Activated naive CD4-positive, alpha-beta T cell treated with anti-CD3 and anti-CD28 coated beads, Interleukin-2, amount 10 ng/mL, durations not matched to agents 7 days and 5 days (primary cell): ENCODE measurements at regions not wholly inside any gene's neighbourhood (a gene's known extent, or its start where the extent isn't known, plus 50 kb on each side); places are given as distances from the start of the nearest gene placed in this dataset.

ENCODE experiments used
- CTCF ChIA-PET: fragments of 350-600 bp; sonication (Branson Sonifier 250); formaldehyde crosslinking; loops from one replicate; lab custom pipeline; 2021; ENCODE audit warnings: antibody characterized with exemption; lab: Charles Lee
- DNase-seq: peaks from one replicate; pipeline ENCODE4 v3.0.0-alpha.2; 2020
- H3K27ac Mint-ChIP-seq: one replicate; pipeline ENCODE4 v1.8.0; 2021; ENCODE audit warnings: mild to moderate bottlenecking, moderate library complexity, mixed read lengths
- H3K27me3 Mint-ChIP-seq: one replicate; pipeline ENCODE4 v1.8.0; 2021; ENCODE audit warnings: mild to moderate bottlenecking, mixed read lengths
- H3K36me3 Mint-ChIP-seq: one replicate; pipeline ENCODE4 v1.8.0; 2021; ENCODE audit warnings: mixed read lengths
- H3K4me1 Mint-ChIP-seq: one replicate; pipeline ENCODE4 v1.8.0; 2021; ENCODE audit warnings: mixed read lengths
- H3K4me3 Mint-ChIP-seq: one replicate; pipeline ENCODE4 v1.8.0; 2021; ENCODE audit warnings: mild to moderate bottlenecking, moderate library complexity, mixed read lengths
- H3K9me3 Mint-ChIP-seq: one replicate; pipeline ENCODE4 v1.8.0; 2021; ENCODE audit warnings: mixed read lengths

- no peaks in the 10 kb centered on the region for H3K36me3 Mint-ChIP-seq
- no peak overlapping the region for H3K4me3 Mint-ChIP-seq
- H3K9me3 Mint-ChIP-seq = peaks cover 17% of the 10 kb centered on the region
- DNase-seq = no peak
- H3K27ac Mint-ChIP-seq = no peak overlapping the region
- no peaks in the 10 kb centered on the region for H3K27me3 Mint-ChIP-seq
- CTCF ChIA-PET = no interaction called here
- H3K4me1 Mint-ChIP-seq = no peaks in the 10 kb centered on the region
Measured at GRCh38 chr16:64450177-64450576, 671.7 kb downstream of the CDH11 start.

- no peak for DNase-seq
- Mint-ChIP-seq H3K27me3 (no peaks in the 10 kb centered on the region), H3K4me1 (no peaks in the 10 kb centered on the region), H3K9me3 (peaks cover 17% of the 10 kb centered on the region), H3K4me3 (no peak overlapping the region), H3K27ac (no peak overlapping the region), H3K36me3 (no peaks in the 10 kb centered on the region)
- CTCF ChIA-PET = no interaction called here
Measured at GRCh38 chr16:64449506-64449905, 672.4 kb downstream of the CDH11 start.

- H3K27ac Mint-ChIP-seq = no peak overlapping the region
- no peak overlapping the region for H3K4me3 Mint-ChIP-seq
- H3K27me3 Mint-ChIP-seq = no peaks in the 10 kb centered on the region
- H3K9me3 Mint-ChIP-seq = peaks cover 19% of the 10 kb centered on the region
- no peak for DNase-seq
- CTCF ChIA-PET = no interaction called here
- H3K36me3 Mint-ChIP-seq = no peaks in the 10 kb centered on the region
- H3K4me1 Mint-ChIP-seq = no peaks in the 10 kb centered on the region
Measured at GRCh38 chr16:64445649-64446048, 676.2 kb downstream of the CDH11 start.

- Mint-ChIP-seq H3K4me3 (no peak overlapping the region), H3K27ac (no peak overlapping the region), H3K9me3 (peaks cover 17% of the 10 kb centered on the region), H3K36me3 (no peaks in the 10 kb centered on the region), H3K27me3 (no peaks in the 10 kb centered on the region), H3K4me1 (no peaks in the 10 kb centered on the region)
- no peak for DNase-seq
- CTCF ChIA-PET = no interaction called here
Measured at GRCh38 chr16:64445245-64445644, 676.6 kb downstream of the CDH11 start.

GRCh38 chr16:64440421-64440831 is 681.4 kb downstream of the CDH11 start:
- H3K27me3 Mint-ChIP-seq = no peaks in the 10 kb centered on the region
- no peak for DNase-seq
- no peaks in the 10 kb centered on the region for H3K36me3 Mint-ChIP-seq
- CTCF ChIA-PET = no interaction called here
- H3K4me1 Mint-ChIP-seq = no peaks in the 10 kb centered on the region
- H3K27ac Mint-ChIP-seq = no peak overlapping the region
- H3K9me3 Mint-ChIP-seq = peaks cover 11% of the 10 kb centered on the region
- H3K4me3 Mint-ChIP-seq = no peak overlapping the region

- DNase-seq = no peak
Measured at GRCh38 chr16:64440005-64440404, 681.9 kb downstream of the CDH11 start.

GRCh38 chr16:64437706-64438324 is 684.0 kb downstream of the CDH11 start:
- Mint-ChIP-seq H3K9me3 (peaks cover 17% of the 10 kb centered on the region), H3K4me1 (no peaks in the 10 kb centered on the region), H3K36me3 (no peaks in the 10 kb centered on the region), H3K27me3 (no peaks in the 10 kb centered on the region), H3K4me3 (no peak overlapping the region), H3K27ac (no peak overlapping the region)
- CTCF ChIA-PET = no interaction called here
- DNase-seq = no peak

More at GRCh38 chr16:64440005-64440404, 681.9 kb downstream of the CDH11 start:
- CTCF ChIA-PET = no interaction called here
- peaks cover 11% of the 10 kb centered on the region for H3K9me3 Mint-ChIP-seq
- no peak overlapping the region for H3K27ac Mint-ChIP-seq
- H3K27me3 Mint-ChIP-seq = no peaks in the 10 kb centered on the region
- H3K36me3 Mint-ChIP-seq = no peaks in the 10 kb centered on the region
- no peak overlapping the region for H3K4me3 Mint-ChIP-seq
- H3K4me1 Mint-ChIP-seq = no peaks in the 10 kb centered on the region

GRCh38 chr16:64434526-64435069 is 687.3 kb downstream of the CDH11 start:
- no peak overlapping the region for H3K27ac Mint-ChIP-seq
- CTCF ChIA-PET = no interaction called here
- DNase-seq = no peak
- no peak overlapping the region for H3K4me3 Mint-ChIP-seq
- H3K36me3 Mint-ChIP-seq = no peaks in the 10 kb centered on the region
- H3K9me3 Mint-ChIP-seq = peaks cover 25% of the 10 kb centered on the region
- no peaks in the 10 kb centered on the region for H3K4me1 Mint-ChIP-seq
- no peaks in the 10 kb centered on the region for H3K27me3 Mint-ChIP-seq

GRCh38 chr16:64428463-64429113 is 693.3 kb downstream of the CDH11 start:
- Mint-ChIP-seq H3K4me1 (no peaks in the 10 kb centered on the region), H3K27me3 (no peaks in the 10 kb centered on the region), H3K4me3 (no peak overlapping the region), H3K9me3 (peaks cover 32% of the 10 kb centered on the region), H3K36me3 (no peaks in the 10 kb centered on the region), H3K27ac (no peak overlapping the region)
- CTCF ChIA-PET = no interaction called here
- no peak for DNase-seq

GRCh38 chr16:64426131-64426666 is 695.7 kb downstream of the CDH11 start:
- no peak overlapping the region for H3K27ac Mint-ChIP-seq
- no peak overlapping the region for H3K4me3 Mint-ChIP-seq
- no peak for DNase-seq
- no peaks in the 10 kb centered on the region for H3K27me3 Mint-ChIP-seq
- H3K4me1 Mint-ChIP-seq = no peaks in the 10 kb centered on the region
- H3K36me3 Mint-ChIP-seq = no peaks in the 10 kb centered on the region
- H3K9me3 Mint-ChIP-seq = peaks cover 27% of the 10 kb centered on the region
- CTCF ChIA-PET = no interaction called here

- Mint-ChIP-seq H3K4me3 (no peak overlapping the region), H3K36me3 (no peaks in the 10 kb centered on the region), H3K27ac (no peak overlapping the region), H3K4me1 (no peaks in the 10 kb centered on the region), H3K9me3 (peaks cover 26% of the 10 kb centered on the region), H3K27me3 (no peaks in the 10 kb centered on the region)
- DNase-seq = no peak
- CTCF ChIA-PET = no interaction called here
Measured at GRCh38 chr16:64425381-64425780, 696.5 kb downstream of the CDH11 start.

- Mint-ChIP-seq H3K4me3 (no peak overlapping the region), H3K27ac (no peak overlapping the region), H3K36me3 (no peaks in the 10 kb centered on the region), H3K27me3 (no peaks in the 10 kb centered on the region), H3K9me3 (peaks cover 28% of the 10 kb centered on the region), H3K4me1 (no peaks in the 10 kb centered on the region)
- DNase-seq = no peak
- CTCF ChIA-PET = no interaction called here
Measured at GRCh38 chr16:64422259-64422658, 699.6 kb downstream of the CDH11 start.

GRCh38 chr16:64421515-64421914 is 700.3 kb downstream of the CDH11 start:
- no peaks in the 10 kb centered on the region for H3K36me3 Mint-ChIP-seq
- CTCF ChIA-PET = no interaction called here
- no peak for DNase-seq
- H3K27me3 Mint-ChIP-seq = no peaks in the 10 kb centered on the region
- H3K4me3 Mint-ChIP-seq = no peak overlapping the region
- H3K4me1 Mint-ChIP-seq = no peaks in the 10 kb centered on the region
- H3K9me3 Mint-ChIP-seq = peaks cover 29% of the 10 kb centered on the region
- no peak overlapping the region for H3K27ac Mint-ChIP-seq

- Mint-ChIP-seq H3K9me3 (peaks cover 21% of the 10 kb centered on the region), H3K27ac (no peak overlapping the region), H3K4me1 (no peaks in the 10 kb centered on the region), H3K36me3 (no peaks in the 10 kb centered on the region), H3K27me3 (no peaks in the 10 kb centered on the region), H3K4me3 (no peak overlapping the region)
- CTCF ChIA-PET = no interaction called here
- DNase-seq = no peak
Measured at GRCh38 chr16:64419832-64420231, 702.0 kb downstream of the CDH11 start.

- Mint-ChIP-seq H3K27me3 (no peaks in the 10 kb centered on the region), H3K4me1 (no peaks in the 10 kb centered on the region), H3K36me3 (no peaks in the 10 kb centered on the region), H3K4me3 (no peak overlapping the region), H3K9me3 (peaks cover 22% of the 10 kb centered on the region), H3K27ac (no peak overlapping the region)
- CTCF ChIA-PET = no interaction called here
- DNase-seq = no peak
Measured at GRCh38 chr16:64417711-64418227, 704.1 kb downstream of the CDH11 start.
